Activated CD4-positive, alpha-beta memory T cell treated with anti-CD3 and anti-CD28 coated beads, Interleukin-2, amount 10 ng/mL, durations not matched to agents 7 days and 5 days (primary cell): ENCODE measurements at regions not wholly inside any gene's neighbourhood (a gene's known extent, or its start where the extent isn't known, plus 50 kb on each side); places are given as distances from the start of the nearest gene placed in this dataset.

Source experiments
- CTCF ChIA-PET: fragments of 350-600 bp; sonication (Branson Sonifier 250); formaldehyde crosslinking; loops from one replicate; lab custom pipeline; 2021; ENCODE audit warnings: antibody characterized with exemption, inconsistent platforms; lab: Charles Lee
- POLR2A ChIA-PET: fragments of 350-600 bp; sonication (Branson Sonifier 250); formaldehyde crosslinking; loops from one replicate; lab custom pipeline; 2021; ENCODE audit warnings: antibody characterized with exemption; lab: Charles Lee
- DNase-seq: peaks from one replicate; pipeline ENCODE4 v3.0.0-alpha.2; 2020
- H3K27ac Mint-ChIP-seq: one replicate; pipeline ENCODE4 v1.8.0; 2021; ENCODE audit warnings: mild to moderate bottlenecking, mixed read lengths
- H3K27me3 Mint-ChIP-seq: one replicate; pipeline ENCODE4 v1.8.0; 2021; ENCODE audit warnings: mixed read lengths
- H3K36me3 Mint-ChIP-seq: one replicate; pipeline ENCODE4 v1.8.0; 2021; ENCODE audit warnings: low read depth, mixed read lengths
- H3K4me1 Mint-ChIP-seq: one replicate; pipeline ENCODE4 v1.8.0; 2021; ENCODE audit warnings: mixed read lengths
- H3K4me3 Mint-ChIP-seq: one replicate; pipeline ENCODE4 v1.8.0; 2021; ENCODE audit warnings: mild to moderate bottlenecking, mixed read lengths
- H3K9me3 Mint-ChIP-seq: one replicate; pipeline ENCODE4 v1.8.0; 2021; ENCODE audit warnings: mixed read lengths

DNA sequence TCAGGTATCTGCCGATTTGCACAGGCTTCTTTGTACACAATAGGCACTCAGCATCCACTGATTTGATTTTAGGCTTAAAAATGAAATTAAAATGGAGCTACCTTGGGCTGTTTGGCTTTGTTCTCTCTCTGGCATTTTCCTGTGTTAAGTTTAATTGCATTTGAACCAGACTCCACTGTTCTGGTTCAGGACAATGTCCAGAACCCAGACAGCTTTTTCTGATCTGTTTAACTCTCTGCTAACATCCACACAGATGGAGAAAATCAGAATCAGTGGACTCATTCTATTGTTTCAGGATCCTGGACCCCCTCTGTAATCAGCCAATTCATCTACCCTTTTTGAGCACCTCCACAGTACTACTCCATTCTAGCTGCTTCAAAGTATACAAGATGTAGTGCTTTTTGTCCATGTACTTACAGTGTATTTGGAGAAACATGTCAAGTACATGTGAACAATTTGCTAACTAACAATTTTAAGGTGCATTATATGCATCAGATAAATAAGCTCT, 248.1 kb downstream of the PTBP2 start:
- POLR2A ChIA-PET = no interaction called here
- CTCF ChIA-PET = interaction anchor here (0.9 to 1.5 kb wide), 2 partner anchors 9 to 11 kb away, joined by 3 read pairs; no protein-coding TSS in a partner anchor
- Mint-ChIP-seq H3K36me3 (no peaks in the 10 kb centered on the region), H3K27me3 (peaks cover 27% of the 10 kb centered on the region), H3K4me3 (no peak overlapping the region), H3K27ac (no peak overlapping the region), H3K9me3 (no peaks in the 10 kb centered on the region), H3K4me1 (no peaks in the 10 kb centered on the region)
- no peak for DNase-seq

DNA sequence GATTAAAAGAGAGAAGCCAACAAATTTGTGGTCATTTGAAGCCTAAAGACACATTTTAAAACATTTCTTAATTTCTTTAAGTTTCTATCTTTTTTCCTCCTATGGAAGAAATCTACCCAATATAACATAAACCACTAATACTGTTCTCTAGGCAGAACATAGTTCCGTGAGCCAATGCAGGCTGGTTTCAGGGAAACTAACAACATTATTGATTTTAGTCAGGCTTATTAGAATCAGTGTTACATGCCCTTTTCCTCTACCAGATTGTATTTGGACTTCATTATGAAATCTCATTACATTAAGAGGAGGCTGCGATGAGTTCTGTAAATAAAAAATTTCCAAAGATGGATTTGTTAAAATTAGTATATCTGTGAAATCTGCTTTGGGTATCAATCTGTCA, 249.9 kb downstream of the PTBP2 start:
- DNase-seq = no peak
- ChIA-PET CTCF (no interaction called here), POLR2A (no interaction called here)
- H3K4me3 Mint-ChIP-seq = no peak overlapping the region
- no peaks in the 10 kb centered on the region for H3K4me1 Mint-ChIP-seq
- no peaks in the 10 kb centered on the region for H3K36me3 Mint-ChIP-seq
- H3K9me3 Mint-ChIP-seq = no peaks in the 10 kb centered on the region
- peaks cover 23% of the 10 kb centered on the region for H3K27me3 Mint-ChIP-seq
- H3K27ac Mint-ChIP-seq = no peak overlapping the region

DNA sequence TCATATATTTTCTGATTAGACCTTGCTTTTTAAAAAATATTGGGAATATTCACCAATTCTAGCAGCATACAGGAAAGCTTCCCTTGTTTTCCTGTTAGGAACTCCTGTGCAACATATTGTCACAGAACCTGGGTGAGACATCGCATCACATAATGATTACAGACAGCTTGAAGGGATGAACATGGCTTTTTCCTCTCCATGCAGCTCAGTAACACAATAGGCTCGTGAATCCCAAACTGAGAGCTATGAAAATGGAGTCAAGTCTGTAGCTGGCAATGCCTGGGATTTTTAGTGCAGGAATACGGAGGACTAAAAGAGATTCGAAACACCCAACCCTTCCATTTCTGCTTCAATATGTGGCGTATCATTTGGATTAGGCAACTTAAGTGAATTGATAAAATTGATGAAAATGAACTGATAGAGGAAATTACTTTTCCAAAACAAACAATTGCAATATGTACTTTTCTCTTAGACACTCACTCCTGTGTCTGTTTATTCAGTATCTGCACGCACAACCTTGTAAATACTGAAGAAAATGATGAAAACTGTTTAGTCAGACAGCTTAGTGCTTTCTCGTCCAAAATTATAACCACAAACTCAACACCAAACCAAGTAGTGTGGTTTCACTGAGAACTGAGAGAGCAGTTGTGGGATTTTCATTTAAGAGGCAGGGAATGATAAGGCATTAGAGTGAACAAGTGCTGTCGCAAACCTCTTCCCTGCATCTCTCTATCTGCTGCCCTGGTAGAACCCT, 250.4 kb downstream of the PTBP2 start:
- DNase-seq = no peak
- H3K9me3 Mint-ChIP-seq = no peaks in the 10 kb centered on the region
- H3K27ac Mint-ChIP-seq = no peak overlapping the region
- CTCF ChIA-PET = no interaction called here
- no peaks in the 10 kb centered on the region for H3K4me1 Mint-ChIP-seq
- H3K4me3 Mint-ChIP-seq = no peak overlapping the region
- POLR2A ChIA-PET = no interaction called here
- H3K27me3 Mint-ChIP-seq = peaks cover 22% of the 10 kb centered on the region
- H3K36me3 Mint-ChIP-seq = no peaks in the 10 kb centered on the region

DNA sequence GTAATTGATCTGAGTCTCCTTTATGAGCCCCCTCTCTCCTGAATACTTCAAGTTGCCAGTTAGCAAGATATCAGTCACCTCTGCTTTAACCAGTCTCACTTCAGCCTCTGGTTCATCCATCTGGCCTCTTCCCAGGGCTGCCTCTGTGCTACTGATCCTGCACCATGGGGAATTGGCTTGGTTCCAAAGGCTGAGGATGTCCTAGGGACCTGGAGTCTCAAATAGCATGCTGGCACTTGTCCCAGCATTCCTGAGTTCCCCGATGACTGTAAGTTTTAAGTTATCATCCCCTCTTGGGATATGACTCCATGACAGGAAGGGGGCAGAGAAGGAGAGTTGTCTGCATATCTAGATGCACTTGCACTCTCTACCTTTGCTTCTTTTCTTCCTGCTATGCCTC, 252.0 kb downstream of the PTBP2 start:
- ChIA-PET POLR2A (no interaction called here), CTCF (no interaction called here)
- Mint-ChIP-seq H3K9me3 (no peaks in the 10 kb centered on the region), H3K27ac (no peak overlapping the region), H3K27me3 (peaks cover 15% of the 10 kb centered on the region), H3K4me3 (no peak overlapping the region), H3K4me1 (no peaks in the 10 kb centered on the region), H3K36me3 (no peaks in the 10 kb centered on the region)
- no peak for DNase-seq

DNA sequence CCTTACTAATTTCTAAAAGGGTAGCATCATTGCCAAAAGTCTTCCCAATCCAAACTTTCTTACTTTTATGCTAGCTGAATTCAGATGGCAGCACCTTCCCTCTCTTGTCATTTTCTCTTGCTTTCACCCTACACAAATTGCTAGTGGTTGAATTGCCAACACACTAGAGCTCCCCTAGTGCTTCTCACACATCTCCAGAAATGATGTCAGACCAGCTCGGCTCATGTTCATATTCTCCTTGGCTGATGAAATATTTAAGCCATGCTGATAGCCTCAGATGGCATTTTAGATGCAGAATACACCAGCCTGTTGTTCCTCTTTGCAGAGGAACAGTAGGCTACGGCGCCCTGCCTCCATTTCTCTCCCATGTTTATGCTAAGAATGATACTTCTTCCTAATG, 256.9 kb downstream of the PTBP2 start:
- Mint-ChIP-seq H3K4me1 (no peaks in the 10 kb centered on the region), H3K27ac (no peak overlapping the region), H3K36me3 (no peaks in the 10 kb centered on the region), H3K27me3 (peaks cover under 1% of the 10 kb centered on the region), H3K4me3 (no peak overlapping the region), H3K9me3 (no peaks in the 10 kb centered on the region)
- POLR2A ChIA-PET = no interaction called here
- no peak for DNase-seq
- CTCF ChIA-PET = interaction anchor here (1.4 kb wide), 1 partner anchor 10 kb away, joined by 3 read pairs; no protein-coding TSS in a partner anchor

DNA sequence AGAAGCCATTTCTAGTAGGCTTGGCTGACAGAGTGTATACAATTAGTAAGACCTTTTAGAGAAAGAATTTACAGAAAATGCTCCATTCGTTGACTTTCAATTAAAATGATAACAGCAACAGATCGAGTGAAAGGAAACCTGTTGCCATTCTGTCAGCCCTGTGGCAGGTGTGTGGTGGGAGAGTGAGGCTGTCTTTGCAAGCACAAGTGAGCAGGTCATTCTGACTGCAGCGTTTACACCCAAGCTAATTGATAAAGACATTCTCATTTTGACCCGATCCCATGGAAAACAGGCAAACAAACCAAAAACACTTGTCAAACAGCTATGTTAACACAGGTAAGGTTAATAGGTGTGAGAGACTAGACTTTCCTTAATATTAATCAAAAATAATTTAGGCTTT, 257.3 kb downstream of the PTBP2 start:
- Mint-ChIP-seq H3K36me3 (no peaks in the 10 kb centered on the region), H3K4me1 (no peaks in the 10 kb centered on the region), H3K4me3 (no peak overlapping the region), H3K27ac (no peak overlapping the region), H3K27me3 (no peaks in the 10 kb centered on the region), H3K9me3 (no peaks in the 10 kb centered on the region)
- ChIA-PET POLR2A (no interaction called here), CTCF (interaction anchor here (1.4 kb wide), 1 partner anchor 10 kb away, joined by 3 read pairs; no protein-coding TSS in a partner anchor)
- DNase-seq = no peak

DNA sequence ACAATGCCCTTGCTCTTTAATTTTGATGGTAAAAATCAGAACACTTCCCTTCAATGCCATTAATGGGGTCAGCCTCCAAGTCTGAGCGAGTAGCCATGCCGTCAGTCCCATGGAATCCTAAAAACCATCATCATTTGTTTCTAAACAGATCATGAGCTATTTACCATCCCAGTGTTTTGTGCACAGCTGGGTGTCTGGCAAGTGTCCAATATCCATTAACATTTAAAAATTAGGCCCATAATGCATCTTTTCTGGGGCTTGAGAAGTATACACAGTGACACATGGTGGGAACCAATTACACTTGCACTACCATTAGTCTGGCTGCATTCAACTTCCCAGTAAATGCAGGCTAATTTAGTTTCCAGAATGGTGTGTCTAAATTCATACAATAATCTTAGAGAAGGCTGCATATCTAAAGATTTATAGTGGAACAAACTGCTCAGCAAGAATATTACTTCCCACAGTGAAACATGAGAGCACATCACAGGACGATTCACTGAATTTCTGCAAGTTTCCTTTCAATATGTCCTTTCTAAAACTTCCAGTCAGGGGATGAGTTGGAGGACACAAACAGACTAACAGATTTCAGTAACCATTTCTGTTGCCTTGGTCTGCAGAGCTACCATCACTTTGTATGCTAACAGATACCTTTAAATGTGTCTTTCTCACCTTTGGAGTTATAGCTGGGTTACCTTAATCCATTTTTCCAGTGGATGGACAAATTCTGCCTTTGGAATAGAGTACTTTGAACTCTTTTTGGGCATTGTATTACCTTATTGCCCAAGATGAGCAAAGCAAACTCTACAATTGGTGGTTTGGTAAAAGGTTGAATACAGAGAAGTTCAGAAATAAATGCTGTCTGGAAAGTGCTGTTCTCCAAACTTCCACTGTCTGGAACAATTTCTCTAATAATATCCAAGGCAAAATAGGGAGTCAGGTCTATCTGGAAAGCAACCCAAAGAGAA, 258.0 kb downstream of the PTBP2 start:
- H3K4me3 Mint-ChIP-seq = no peak overlapping the region
- no peaks in the 10 kb centered on the region for H3K27me3 Mint-ChIP-seq
- no peaks in the 10 kb centered on the region for H3K4me1 Mint-ChIP-seq
- no peak overlapping the region for H3K27ac Mint-ChIP-seq
- CTCF ChIA-PET = interaction anchor here (1.0 to 1.4 kb wide), 3 partner anchors 10 to 14 kb away, joined by 3 to 4 read pairs (median 3); no protein-coding TSS in a partner anchor
- no peaks in the 10 kb centered on the region for H3K9me3 Mint-ChIP-seq
- H3K36me3 Mint-ChIP-seq = no peaks in the 10 kb centered on the region
- DNase-seq = no peak
- POLR2A ChIA-PET = no interaction called here

DNA sequence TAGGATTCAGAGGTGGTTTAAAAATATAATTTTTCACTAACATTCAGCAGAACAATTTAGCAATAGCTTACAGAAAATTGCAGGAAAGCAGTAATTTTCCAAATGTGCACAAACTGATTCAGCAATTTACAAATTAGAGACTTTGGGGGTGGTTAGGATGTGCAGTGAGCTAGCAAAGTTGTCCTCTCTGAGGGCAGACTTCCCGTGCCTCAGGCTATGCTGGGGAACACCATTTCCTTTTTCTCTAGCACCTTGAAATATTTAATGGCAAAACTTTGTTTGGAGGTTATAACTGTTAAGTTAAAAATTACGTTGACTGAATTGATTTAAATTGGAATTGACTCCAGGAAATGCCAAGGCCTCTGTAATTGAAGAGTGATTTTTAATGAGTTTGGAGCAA, 258.9 kb downstream of the PTBP2 start:
- CTCF ChIA-PET = interaction anchor here (1.0 kb wide), 2 partner anchors 11 to 15 kb away, joined by 3 to 4 read pairs; no protein-coding TSS in a partner anchor
- H3K9me3 Mint-ChIP-seq = no peaks in the 10 kb centered on the region
- no peaks in the 10 kb centered on the region for H3K36me3 Mint-ChIP-seq
- no peak for DNase-seq
- H3K27me3 Mint-ChIP-seq = no peaks in the 10 kb centered on the region
- POLR2A ChIA-PET = no interaction called here
- H3K4me1 Mint-ChIP-seq = no peaks in the 10 kb centered on the region
- no peak overlapping the region for H3K4me3 Mint-ChIP-seq
- no peak overlapping the region for H3K27ac Mint-ChIP-seq

DNA sequence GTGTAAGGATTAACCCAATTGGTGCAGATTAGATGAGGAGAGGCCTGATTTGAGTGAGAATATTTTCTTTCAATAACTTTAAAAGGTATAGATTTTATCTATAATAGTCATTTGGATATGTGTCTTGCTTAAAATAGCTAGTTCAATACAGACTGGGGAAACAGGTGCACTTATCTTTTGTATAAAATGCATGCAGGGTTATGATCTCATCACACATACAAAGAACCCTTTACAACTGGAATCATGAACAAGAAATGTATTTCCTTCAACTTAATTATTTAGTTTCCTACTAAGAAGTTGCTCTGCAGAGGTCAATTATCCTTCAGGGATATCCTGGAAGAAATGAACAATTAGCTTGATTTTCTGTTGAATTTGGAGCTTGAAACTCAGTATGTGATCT, 259.6 kb downstream of the PTBP2 start:
- Mint-ChIP-seq H3K27ac (no peak overlapping the region), H3K4me1 (no peaks in the 10 kb centered on the region), H3K36me3 (no peaks in the 10 kb centered on the region), H3K4me3 (no peak overlapping the region), H3K9me3 (no peaks in the 10 kb centered on the region), H3K27me3 (no peaks in the 10 kb centered on the region)
- CTCF ChIA-PET = no interaction called here
- POLR2A ChIA-PET = no interaction called here
- no peak for DNase-seq

DNA sequence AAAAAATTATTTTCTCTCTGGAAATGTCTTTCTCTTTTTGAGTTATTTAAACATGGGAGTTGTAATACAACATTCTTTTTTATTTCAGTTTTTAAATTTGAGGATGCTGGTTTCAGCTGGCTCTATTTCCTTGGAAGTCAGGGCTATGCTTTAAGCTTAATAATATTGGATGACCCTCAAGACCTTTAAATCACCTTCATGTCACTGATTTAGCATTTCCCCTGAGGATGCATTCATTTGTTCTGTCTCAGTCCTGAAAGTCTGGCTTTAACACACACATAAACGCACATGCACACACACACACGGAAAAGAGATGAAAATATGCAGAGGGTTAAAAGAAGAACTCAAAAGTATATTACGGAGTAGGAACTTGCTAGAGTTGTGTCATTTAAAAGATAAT, 260.5 kb downstream of the PTBP2 start:
- CTCF ChIA-PET = no interaction called here
- POLR2A ChIA-PET = no interaction called here

DNA sequence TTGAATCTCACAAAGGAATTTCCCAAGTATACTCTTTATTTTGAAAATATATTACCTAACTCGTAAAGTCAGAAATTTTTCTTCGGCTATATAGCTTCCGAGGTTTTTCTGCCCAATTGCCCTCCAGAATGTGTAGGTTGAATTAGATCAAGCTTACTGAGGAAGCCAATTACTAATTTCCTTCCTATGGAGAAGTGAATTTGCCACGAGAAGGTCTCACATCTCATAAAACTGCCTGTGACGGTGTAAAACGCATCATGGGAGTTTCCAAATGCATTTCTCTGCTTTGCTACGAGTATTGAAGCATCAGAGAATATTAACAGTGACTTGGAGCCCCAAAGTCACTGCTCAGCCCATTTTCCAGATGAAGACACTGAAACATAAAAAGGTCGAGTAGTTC, 262.3 kb downstream of the PTBP2 start:
- H3K9me3 Mint-ChIP-seq = no peaks in the 10 kb centered on the region

More for the DNA sequence above, 260.5 kb downstream of the PTBP2 start:
- Mint-ChIP-seq H3K36me3 (no peaks in the 10 kb centered on the region), H3K4me1 (no peaks in the 10 kb centered on the region), H3K9me3 (no peaks in the 10 kb centered on the region), H3K27me3 (no peaks in the 10 kb centered on the region), H3K27ac (no peak overlapping the region), H3K4me3 (no peak overlapping the region)
- no peak for DNase-seq

DNA sequence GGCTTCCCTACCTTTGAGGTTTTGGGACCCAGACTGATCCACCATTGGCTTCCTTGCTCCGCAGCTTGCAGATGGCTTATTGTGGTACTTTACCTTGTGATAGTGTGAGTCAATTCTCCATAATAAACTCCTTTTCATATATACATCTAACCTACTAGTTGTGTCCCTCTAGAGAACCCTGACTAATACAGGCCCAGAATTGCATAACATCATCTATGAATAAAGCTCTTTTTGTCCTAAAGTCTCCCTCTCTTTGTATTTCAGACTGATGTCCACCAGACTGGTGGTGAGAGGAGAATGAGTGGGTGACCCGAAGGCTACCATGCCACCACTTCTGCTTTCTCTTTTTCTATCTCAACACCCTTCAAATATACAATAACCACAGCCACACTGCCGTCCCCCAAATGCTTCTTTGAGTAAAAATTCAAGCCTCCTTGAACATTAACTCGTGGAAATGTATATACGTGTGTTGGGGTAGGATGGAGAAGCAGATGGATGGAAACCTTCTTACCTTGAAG, 265.7 kb downstream of the PTBP2 start:
- Mint-ChIP-seq H3K4me3 (no peak overlapping the region), H3K9me3 (no peaks in the 10 kb centered on the region), H3K27ac (no peak overlapping the region), H3K27me3 (no peaks in the 10 kb centered on the region), H3K36me3 (no peaks in the 10 kb centered on the region), H3K4me1 (no peaks in the 10 kb centered on the region)
- no peak for DNase-seq
- ChIA-PET POLR2A (no interaction called here), CTCF (no interaction called here)

More for the DNA sequence above, 262.3 kb downstream of the PTBP2 start:
- no peak for DNase-seq
- Mint-ChIP-seq H3K36me3 (no peaks in the 10 kb centered on the region), H3K4me3 (no peak overlapping the region), H3K27ac (no peak overlapping the region), H3K4me1 (no peaks in the 10 kb centered on the region), H3K27me3 (no peaks in the 10 kb centered on the region)
- ChIA-PET POLR2A (no interaction called here), CTCF (no interaction called here)

DNA sequence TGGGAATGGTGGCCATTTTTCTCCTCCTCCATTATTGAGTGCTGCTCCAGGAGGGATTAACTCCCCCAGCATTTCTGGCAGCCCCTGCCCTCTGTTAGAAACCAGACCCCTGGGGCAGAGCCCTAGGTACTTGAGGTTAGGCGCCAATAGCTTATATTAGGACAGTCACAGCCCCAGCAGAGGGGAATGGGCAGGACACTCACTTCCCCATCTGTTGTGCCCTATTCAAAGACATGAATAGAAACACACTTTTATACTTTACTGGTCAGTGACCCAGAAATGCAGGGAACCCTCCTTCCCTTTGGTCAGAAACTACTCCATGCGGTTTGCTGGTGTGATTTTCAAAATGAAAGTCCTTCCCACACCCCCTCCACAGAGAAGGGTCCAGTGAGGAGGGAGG, 267.7 kb downstream of the PTBP2 start:
- H3K4me1 Mint-ChIP-seq = no peaks in the 10 kb centered on the region
- CTCF ChIA-PET = no interaction called here
- H3K36me3 Mint-ChIP-seq = no peaks in the 10 kb centered on the region
- H3K27ac Mint-ChIP-seq = no peak overlapping the region
- no peak overlapping the region for H3K4me3 Mint-ChIP-seq
- POLR2A ChIA-PET = no interaction called here
- DNase-seq = no peak
- H3K27me3 Mint-ChIP-seq = no peaks in the 10 kb centered on the region
- H3K9me3 Mint-ChIP-seq = no peaks in the 10 kb centered on the region
